Neural progenitor cell (in vitro differentiated cells): ENCODE measurements at regions not wholly inside any gene's neighbourhood (a gene's known extent, or its start where the extent isn't known, plus 50 kb on each side); places are given as distances from the start of the nearest gene placed in this dataset.

ENCODE experiments used
- DNase-seq: peaks from one replicate; pipeline ENCODE4 v3.0.0-alpha.2; 2016; ENCODE audit warnings: low spot score
- H2AFZ ChIP-seq: fragments of 200-600 bp; sonication (generic); replicated peaks from 2 replicates; pipeline ENCODE4 v1.6.1; 2016; ENCODE audit warnings: antibody characterized with exemption
- H3F3A ChIP-seq: fragments of 200-600 bp; sonication (generic); 2 replicates; pipeline ENCODE4 v1.6.1; 2016; ENCODE audit warnings: antibody characterized with exemption, low read depth
- H3K27ac ChIP-seq: fragments of 200-600 bp; sonication (generic); 2 replicates; pipeline ENCODE4 v1.5.1; 2016; ENCODE audit warnings: mild to moderate bottlenecking
- H3K27me3 ChIP-seq: fragments of 200-600 bp; sonication (generic); 2 replicates; pipeline ENCODE4 v1.6.1; 2016; ENCODE audit warnings: mild to moderate bottlenecking, moderate library complexity
- H3K36me3 ChIP-seq: fragments of 200-600 bp; sonication (generic); 2 replicates; pipeline ENCODE4 v1.5.1; 2016
- H3K4me1 ChIP-seq: fragments of 200-600 bp; sonication (generic); 2 replicates; pipeline ENCODE4 v1.6.1; 2016; ENCODE audit warnings: mixed run types
- H3K4me2 ChIP-seq: fragments of 200-600 bp; sonication (generic); 2 replicates; pipeline ENCODE4 v1.6.1; 2016
- H3K4me3 ChIP-seq: fragments of 200-600 bp; sonication (generic); 2 replicates; pipeline ENCODE4 v1.5.1; 2016
- H3K79me2 ChIP-seq: fragments of 200-600 bp; sonication (generic); 2 replicates; pipeline ENCODE4 v1.6.1; 2016; ENCODE audit warnings: low read depth
- H3K9ac ChIP-seq: fragments of 200-600 bp; sonication (generic); 2 replicates; pipeline ENCODE4 v1.6.1; 2016
- H3K9me3 ChIP-seq: fragments of 200-600 bp; sonication (generic); 2 replicates; pipeline ENCODE4 v1.5.1; 2016; ENCODE audit warnings: low read depth
- H4K20me1 ChIP-seq: fragments of 200-600 bp; sonication (generic); 2 replicates; pipeline ENCODE4 v1.6.1; 2016; ENCODE audit warnings: low read depth
- H3K27ac Mint-ChIP-seq: 3 replicates; pipeline ENCODE4 v1.8.0; 2021; ENCODE audit warnings: mixed read lengths
- H3K27me3 Mint-ChIP-seq: 2 replicates; pipeline ENCODE4 v1.8.0; 2022; ENCODE audit warnings: low read depth, mild to moderate bottlenecking, inconsistent platforms, moderate library complexity, mixed read lengths; ENCODE audit not compliant: insufficient read depth
- H3K36me3 Mint-ChIP-seq: 3 replicates; pipeline ENCODE4 v1.8.0; 2021; ENCODE audit warnings: mixed read lengths
- H3K4me1 Mint-ChIP-seq: 3 replicates; pipeline ENCODE4 v1.8.0; 2021; ENCODE audit warnings: mixed read lengths
- H3K4me3 Mint-ChIP-seq: 3 replicates; pipeline ENCODE4 v1.8.0; 2021; ENCODE audit warnings: mild to moderate bottlenecking, moderate library complexity, mixed read lengths
- H3K9me3 Mint-ChIP-seq: 3 replicates; pipeline ENCODE4 v1.8.0; 2020; ENCODE audit warnings: mixed read lengths
- CTCF ChIP-seq: fragments of 200-600 bp; sonication (generic); IDR thresholded peaks from 2 replicates; pipeline ENCODE4 v1.5.1; 2017; ENCODE audit warnings: antibody characterized with exemption, mild to moderate bottlenecking
- EZH2 ChIP-seq: fragments of 200-600 bp; sonication (generic); IDR thresholded peaks from 2 replicates; pipeline ENCODE4 v1.6.1; 2017; ENCODE audit warnings: antibody characterized with exemption, mild to moderate bottlenecking, moderate library complexity
- EZH2phosphoT487 ChIP-seq: fragments of 200-600 bp; sonication (generic); IDR thresholded peaks from 2 replicates; pipeline ENCODE4 v1.6.1; 2017; ENCODE audit warnings: antibody characterized with exemption

GRCh38 chr1:229119161-229119560 lies 151.8 kb upstream of the RAB4A start:
- Histone ChIP-seq H3K36me3 (no peaks in the 10 kb centered on the region), H3K4me3 (no peak overlapping the region), H3K27me3 (no peaks in the 10 kb centered on the region), H3K9me3 (no peaks in the 10 kb centered on the region), H4K20me1 (no peaks in the 10 kb centered on the region), H3K79me2 (no peaks in the 10 kb centered on the region), H3K9ac (no peak overlapping the region), H3K4me2 (no peak overlapping the region), H3K4me1 (no peaks in the 10 kb centered on the region), H3K27ac (no peak overlapping the region), H3F3A (peaks cover 14% of the 10 kb centered on the region), H2AFZ (no peak overlapping the region)
- no peak for DNase-seq
- peaks cover 9% of the 10 kb centered on the region for H3K27me3 Mint-ChIP-seq
- TF ChIP-seq EZH2 (no peak), CTCF (no peak), EZH2phosphoT487 (no peak)
- peaks cover 23% of the 10 kb centered on the region for H3K9me3 Mint-ChIP-seq
- peaks cover 3% of the 10 kb centered on the region for H3K36me3 Mint-ChIP-seq
- H3K4me3 Mint-ChIP-seq = no peak overlapping the region
- H3K27ac Mint-ChIP-seq = peak overlapping the region; percentile 53
- peaks cover 15% of the 10 kb centered on the region for H3K4me1 Mint-ChIP-seq

GRCh38 chr1:229119876-229120275 lies 151.0 kb upstream of the RAB4A start:
- no peak overlapping the region for H3K4me2 ChIP-seq
- H3K36me3 ChIP-seq = no peaks in the 10 kb centered on the region
- Mint-ChIP-seq H3K27me3 (peaks cover 9% of the 10 kb centered on the region), H3K27ac (no peak overlapping the region), H3K36me3 (peaks cover 3% of the 10 kb centered on the region), H3K4me1 (peaks cover 14% of the 10 kb centered on the region), H3K4me3 (no peak overlapping the region), H3K9me3 (peaks cover 23% of the 10 kb centered on the region)
- H3K4me3 ChIP-seq = no peak overlapping the region
- TF ChIP-seq EZH2 (no peak), CTCF (no peak), EZH2phosphoT487 (no peak)
- H3K9me3 ChIP-seq = no peaks in the 10 kb centered on the region
- no peak for DNase-seq
- H3F3A ChIP-seq = peaks cover 9% of the 10 kb centered on the region
- no peak overlapping the region for H3K9ac ChIP-seq
- no peaks in the 10 kb centered on the region for H3K79me2 ChIP-seq
- no peak overlapping the region for H2AFZ ChIP-seq
- no peaks in the 10 kb centered on the region for H3K27me3 ChIP-seq
- H3K4me1 ChIP-seq = no peaks in the 10 kb centered on the region
- H3K27ac ChIP-seq = no peak overlapping the region
- H4K20me1 ChIP-seq = no peaks in the 10 kb centered on the region

- Histone ChIP-seq H3K9me3 (no peaks in the 10 kb centered on the region), H3K4me2 (no peak overlapping the region), H3K4me1 (no peaks in the 10 kb centered on the region), H3K27me3 (no peaks in the 10 kb centered on the region), H3K79me2 (no peaks in the 10 kb centered on the region), H3K9ac (no peak overlapping the region), H3K36me3 (no peaks in the 10 kb centered on the region), H4K20me1 (no peaks in the 10 kb centered on the region), H3K4me3 (no peak overlapping the region), H2AFZ (no peak overlapping the region), H3F3A (no peaks in the 10 kb centered on the region), H3K27ac (no peak overlapping the region)
- Mint-ChIP-seq H3K27me3 (peaks cover 10% of the 10 kb centered on the region), H3K27ac (peak overlapping the region; percentile 34), H3K9me3 (peaks cover 23% of the 10 kb centered on the region), H3K36me3 (peaks cover 3% of the 10 kb centered on the region), H3K4me1 (peaks cover 10% of the 10 kb centered on the region), H3K4me3 (no peak overlapping the region)
- TF ChIP-seq EZH2 = no peak
- TF ChIP-seq CTCF = no peak
- no peak for TF ChIP-seq EZH2phosphoT487
- no peak for DNase-seq
Measured at GRCh38 chr1:229121845-229122436, 149.0 kb upstream of the RAB4A start.
